ENCODE measurements at regions not wholly inside any gene's neighbourhood (a gene's known extent, or its start where the extent isn't known, plus 50 kb on each side); places are given as distances from the start of the nearest gene placed in this dataset.
"Not testable (repeated sequence)": the region's sequence is repeated elsewhere in the genome, so short reads cannot be mapped to it uniquely, and the experiment has no call there.

- not testable (repeated sequence) for DNase-seq (ENCODE audit: low spot score)
Measured at GRCh38 chr5:36782612-36783011, 94.0 kb upstream of the NIPBL start.

- no peak for DNase-seq (ENCODE audit: low spot score)
Measured at GRCh38 chr5:36786448-36787012, 90.0 kb upstream of the NIPBL start.

DNA sequence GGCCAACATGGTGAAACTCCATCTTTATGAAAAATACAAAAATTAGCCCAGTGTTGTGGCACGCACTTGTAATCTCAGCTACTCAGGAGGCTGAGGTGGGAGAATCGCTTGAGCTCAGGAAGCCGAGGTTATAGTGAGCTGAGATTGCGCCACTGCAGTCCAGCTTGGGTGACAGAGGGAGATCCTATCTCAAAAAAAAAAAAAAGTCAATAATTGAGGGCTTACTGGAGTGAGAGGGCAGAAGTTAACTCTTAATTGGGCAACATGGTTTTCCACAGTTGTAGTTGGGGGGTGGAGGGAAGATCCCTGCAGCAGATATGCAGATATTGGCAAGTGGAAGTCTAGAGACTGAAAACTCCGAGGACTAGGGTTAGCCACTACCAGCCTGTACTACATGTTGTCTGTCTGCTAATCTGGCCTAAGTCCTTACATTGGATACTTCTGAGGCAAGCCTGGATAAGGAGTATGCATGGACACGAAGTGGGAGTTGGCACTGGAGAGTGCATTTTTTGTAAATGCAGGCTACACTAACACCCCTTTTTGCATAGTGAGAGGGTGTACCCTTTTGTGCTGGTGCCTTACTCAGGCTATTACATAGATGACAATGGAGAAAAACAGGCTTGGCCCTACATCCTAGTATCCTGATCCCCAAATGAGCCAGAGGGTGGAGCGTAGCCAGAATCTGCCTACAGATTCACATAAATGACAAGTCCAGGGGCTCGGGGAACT is 89.0 kb upstream of the NIPBL start:
- no peak for DNase-seq (ENCODE audit: low spot score)

DNA sequence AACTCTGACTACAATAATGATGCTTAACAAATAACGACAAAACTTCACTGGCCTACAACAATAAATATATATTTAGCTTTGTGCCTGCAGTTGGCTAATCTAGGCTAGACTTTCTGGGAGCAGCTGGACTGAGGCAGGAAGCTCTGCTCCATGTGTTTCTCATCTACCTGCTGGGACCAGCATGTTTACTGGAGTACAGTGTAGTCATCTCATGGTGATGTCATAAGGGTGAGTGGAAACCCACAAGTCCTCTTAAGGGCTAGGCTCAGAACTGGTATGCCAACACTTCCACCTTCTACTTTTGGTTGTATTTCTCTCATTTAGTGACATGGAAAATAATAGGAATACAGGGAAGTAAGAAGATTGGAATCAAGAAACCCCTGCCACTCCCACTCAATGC is 85.7 kb upstream of the NIPBL start:
- DNase-seq (ENCODE audit: low spot score), result peak; percentile 44

DNA sequence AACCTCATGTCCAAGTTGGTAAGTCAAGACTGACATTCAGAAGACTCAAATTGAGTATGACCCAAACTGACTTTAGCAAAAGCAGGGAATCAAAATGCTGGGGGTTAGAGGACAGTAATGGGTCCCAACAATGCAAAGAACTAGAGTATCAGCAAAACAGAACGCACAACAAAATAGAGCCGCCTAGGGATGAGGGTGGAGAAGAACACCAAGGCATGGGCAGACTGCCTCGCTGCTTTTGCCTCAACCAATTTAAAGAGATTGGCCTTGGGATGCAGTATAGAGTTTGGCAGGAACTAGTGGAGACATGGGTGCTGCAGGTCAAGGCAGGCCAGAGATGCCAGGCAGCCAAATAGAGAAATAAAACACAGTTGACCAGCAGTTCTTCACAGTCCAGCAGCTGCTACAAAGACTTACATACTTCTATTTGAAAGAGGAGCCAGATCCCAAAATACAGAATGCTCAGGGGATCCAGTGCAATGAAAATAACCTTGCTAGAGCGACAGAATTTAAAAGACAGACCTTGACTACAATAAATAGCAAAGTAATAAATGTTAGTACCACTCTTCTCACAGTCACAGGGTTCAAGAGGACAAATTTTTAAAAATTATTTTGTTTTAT is 83.9 kb upstream of the NIPBL start:
- DNase-seq (ENCODE audit: low spot score), result no peak

- DNase-seq (ENCODE audit: low spot score), result no peak
Measured at GRCh38 chr5:36795366-36795765, 81.2 kb upstream of the NIPBL start.

DNA sequence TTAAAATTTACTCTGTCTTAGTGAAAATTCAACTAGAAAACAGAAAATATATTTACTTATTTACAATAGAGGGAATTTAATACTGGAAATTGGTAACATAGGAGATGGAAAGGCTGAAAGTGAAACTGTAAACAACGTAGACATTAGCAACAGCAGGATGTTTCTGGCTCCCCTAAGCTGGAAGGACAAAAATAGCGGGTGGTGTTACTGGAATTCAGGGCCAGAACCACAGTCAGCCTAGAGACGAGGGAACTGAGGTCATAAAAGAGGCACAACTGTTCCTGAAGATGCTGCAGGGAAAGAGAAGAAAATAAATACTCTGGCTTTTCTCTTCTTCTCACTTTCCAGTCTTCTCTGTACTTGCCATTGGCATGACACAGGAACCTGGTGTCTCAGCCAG is 80.4 kb upstream of the NIPBL start:
- DNase-seq (ENCODE audit: low spot score), result no peak

DNA sequence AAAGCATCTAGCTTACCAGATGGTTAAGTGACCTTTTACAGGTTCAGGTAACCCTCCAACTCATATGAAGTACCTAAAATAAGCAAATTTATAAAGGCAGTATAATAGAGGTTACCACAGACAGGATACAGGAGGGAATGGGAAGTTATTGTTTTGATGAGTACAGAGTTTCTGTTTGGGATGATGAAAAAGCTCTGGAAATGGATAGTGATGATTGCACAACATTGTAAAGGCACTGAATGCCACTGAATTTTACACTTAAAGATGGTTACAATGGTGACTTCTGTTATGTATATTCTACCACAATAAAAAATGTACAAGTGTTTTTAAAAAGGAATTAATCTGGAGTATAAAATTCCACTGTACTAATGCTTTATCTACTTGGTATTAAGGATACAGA is 75.0 kb upstream of the NIPBL start:
- DNase-seq (ENCODE audit: low spot score), result no peak

- DNase-seq (ENCODE audit: low spot score), result no peak
Measured at GRCh38 chr5:36802187-36802586, 74.4 kb upstream of the NIPBL start.

DNA sequence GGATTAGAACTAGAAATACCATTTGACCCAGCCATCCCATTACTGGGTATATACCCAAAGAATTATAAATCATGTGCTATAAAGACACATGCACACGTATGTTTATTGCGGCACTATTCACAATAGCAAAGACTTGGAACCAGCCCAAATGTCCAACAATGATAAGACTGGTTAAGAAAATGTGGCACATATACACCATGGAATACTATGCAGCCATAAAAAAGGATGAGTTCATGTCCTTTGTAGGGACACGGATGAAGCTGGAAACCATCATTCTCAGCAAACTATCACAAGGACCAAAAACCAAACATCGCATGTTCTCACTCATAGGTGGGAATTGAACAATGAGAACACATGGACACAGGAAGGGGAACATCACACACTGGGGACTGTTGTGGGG is 63.3 kb upstream of the NIPBL start:
- not testable (repeated sequence) for DNase-seq (ENCODE audit: low spot score)

- no peak for DNase-seq (ENCODE audit: low spot score)
Measured at GRCh38 chr5:36815871-36816270, 60.7 kb upstream of the NIPBL start.

DNA sequence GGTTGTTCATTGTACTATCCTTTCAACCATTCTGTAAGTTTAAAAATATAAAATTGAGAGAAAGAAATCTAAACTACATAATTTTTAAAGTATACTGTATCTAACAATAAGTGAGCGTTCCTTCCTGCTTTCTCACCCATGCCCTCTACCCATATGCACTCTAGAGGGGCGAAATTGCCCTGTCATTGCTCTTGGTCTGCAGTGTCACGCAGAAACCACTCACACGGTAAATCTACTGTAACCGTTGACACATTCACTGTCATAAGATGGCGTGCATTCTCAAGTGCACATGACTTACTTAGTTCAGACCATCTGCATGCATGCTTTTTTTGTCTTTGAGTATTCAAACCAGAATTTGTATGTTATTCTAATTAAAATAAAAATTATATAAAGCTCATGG is 55.7 kb upstream of the NIPBL start:
- peak; percentile 9 for DNase-seq (ENCODE audit: low spot score)

- DNase-seq (ENCODE audit: low spot score), result no peak
Measured at GRCh38 chr5:36826694-36827093, 49.9 kb upstream of the NIPBL start.

Data from kidney tubule cell (primary cell).